ENCODE measurements at regions not wholly inside any gene's neighbourhood (a gene's known extent, or its start where the extent isn't known, plus 50 kb on each side); places are given as distances from the start of the nearest gene placed in this dataset.
"Not testable (repeated sequence)": the region's sequence is repeated elsewhere in the genome, so short reads cannot be mapped to it uniquely, and the experiment has no call there.

GRCh38 chr10:61818251-61818650, 83.2 kb upstream of the ARID5B start:
- H3K36me3 Mint-ChIP-seq = not testable (repeated sequence)

GRCh38 chr10:61819208-61819607, 82.3 kb upstream of the ARID5B start:
- Mint-ChIP-seq H3K27me3 (no peaks in the 10 kb centered on the region), H3K9me3 (no peaks in the 10 kb centered on the region), H3K36me3 (no peaks in the 10 kb centered on the region), H3K27ac (no peak overlapping the region), H3K4me3 (no peak overlapping the region), H3K4me1 (peaks cover 0 to 1% (median 0%) of the 10 kb centered on the region in 3 donors)

More at GRCh38 chr10:61818251-61818650, 83.2 kb upstream of the ARID5B start:
- not testable (repeated sequence) for H3K4me3 Mint-ChIP-seq, H3K27ac Mint-ChIP-seq, H3K9me3 Mint-ChIP-seq, H3K27me3 Mint-ChIP-seq, H3K4me1 Mint-ChIP-seq

GRCh38 chr10:61821153-61821552, 80.3 kb upstream of the ARID5B start:
- Mint-ChIP-seq H3K9me3 (no peaks in the 10 kb centered on the region), H3K36me3 (no peaks in the 10 kb centered on the region), H3K4me1 (peaks cover 0 to 1% (median 0%) of the 10 kb centered on the region in 3 donors), H3K4me3 (no peak overlapping the region), H3K27ac (no peak overlapping the region), H3K27me3 (no peaks in the 10 kb centered on the region)

- Mint-ChIP-seq H3K4me3 (no peak overlapping the region), H3K36me3 (no peaks in the 10 kb centered on the region), H3K4me1 (peaks cover 0 to 1% (median 0%) of the 10 kb centered on the region in 3 donors), H3K9me3 (no peaks in the 10 kb centered on the region), H3K27me3 (no peaks in the 10 kb centered on the region), H3K27ac (no peak overlapping the region)
These were observed 79.8 kb upstream of the ARID5B start for GRCh38 chr10:61821693-61822092.

- H3K27ac Mint-ChIP-seq = no peak overlapping the region
These were observed 79.4 kb upstream of the ARID5B start for GRCh38 chr10:61822096-61822495.

GRCh38 chr10:61822781-61823230, 78.7 kb upstream of the ARID5B start:
- H3K9me3 Mint-ChIP-seq = no peaks in the 10 kb centered on the region

More at GRCh38 chr10:61822096-61822495, 79.4 kb upstream of the ARID5B start:
- H3K27me3 Mint-ChIP-seq = no peaks in the 10 kb centered on the region
- H3K36me3 Mint-ChIP-seq = no peaks in the 10 kb centered on the region
- no peak overlapping the region for H3K4me3 Mint-ChIP-seq
- H3K4me1 Mint-ChIP-seq = peaks cover 0 to 1% (median 0%) of the 10 kb centered on the region in 3 donors
- H3K9me3 Mint-ChIP-seq = no peaks in the 10 kb centered on the region

GRCh38 chr10:61825001-61825400, 76.5 kb upstream of the ARID5B start:
- Mint-ChIP-seq H3K27ac (no peak overlapping the region), H3K9me3 (no peaks in the 10 kb centered on the region), H3K4me1 (peaks cover 0 to 1% (median 0%) of the 10 kb centered on the region in 3 donors), H3K4me3 (no peak overlapping the region), H3K27me3 (no peaks in the 10 kb centered on the region), H3K36me3 (peaks cover 2% of the 10 kb centered on the region)

More at GRCh38 chr10:61822781-61823230, 78.7 kb upstream of the ARID5B start:
- no peaks in the 10 kb centered on the region for H3K27me3 Mint-ChIP-seq
- no peak overlapping the region for H3K27ac Mint-ChIP-seq
- no peak overlapping the region for H3K4me3 Mint-ChIP-seq
- H3K36me3 Mint-ChIP-seq = no peaks in the 10 kb centered on the region
- peaks cover 0 to 1% (median 0%) of the 10 kb centered on the region in 3 donors for H3K4me1 Mint-ChIP-seq

GRCh38 chr10:61825628-61826027, 75.9 kb upstream of the ARID5B start:
- no peaks in the 10 kb centered on the region for H3K4me1 Mint-ChIP-seq
- no peaks in the 10 kb centered on the region for H3K9me3 Mint-ChIP-seq

GRCh38 chr10:61828034-61828433, 73.5 kb upstream of the ARID5B start:
- no peak overlapping the region for H3K4me3 Mint-ChIP-seq
- peaks cover 2% of the 10 kb centered on the region for H3K36me3 Mint-ChIP-seq
- H3K4me1 Mint-ChIP-seq = no peaks in the 10 kb centered on the region
- no peaks in the 10 kb centered on the region for H3K9me3 Mint-ChIP-seq
- H3K27me3 Mint-ChIP-seq = no peaks in the 10 kb centered on the region
- no peak overlapping the region for H3K27ac Mint-ChIP-seq

More at GRCh38 chr10:61825628-61826027, 75.9 kb upstream of the ARID5B start:
- Mint-ChIP-seq H3K36me3 (peaks cover 2% of the 10 kb centered on the region), H3K27ac (no peak overlapping the region), H3K4me3 (no peak overlapping the region), H3K27me3 (no peaks in the 10 kb centered on the region)

- no peak overlapping the region for H3K27ac Mint-ChIP-seq
- no peaks in the 10 kb centered on the region for H3K9me3 Mint-ChIP-seq
- no peak overlapping the region for H3K4me3 Mint-ChIP-seq
- H3K27me3 Mint-ChIP-seq = no peaks in the 10 kb centered on the region
- H3K36me3 Mint-ChIP-seq = peaks cover 2% of the 10 kb centered on the region
- no peaks in the 10 kb centered on the region for H3K4me1 Mint-ChIP-seq
These were observed 72.7 kb upstream of the ARID5B start for GRCh38 chr10:61828788-61829187.

- Mint-ChIP-seq H3K9me3 (no peaks in the 10 kb centered on the region), H3K27ac (no peak overlapping the region), H3K4me3 (no peak overlapping the region), H3K36me3 (peaks cover 2% of the 10 kb centered on the region), H3K27me3 (no peaks in the 10 kb centered on the region), H3K4me1 (peaks cover 0 to 3% (median 1%) of the 10 kb centered on the region in 3 donors)
These were observed 71.2 kb upstream of the ARID5B start for GRCh38 chr10:61830072-61830845.

- H3K4me1 Mint-ChIP-seq = peaks cover 0 to 3% (median 1%) of the 10 kb centered on the region in 3 donors
- H3K27ac Mint-ChIP-seq = no peak overlapping the region
- peaks cover 2% of the 10 kb centered on the region for H3K36me3 Mint-ChIP-seq
- H3K4me3 Mint-ChIP-seq = no peak overlapping the region
- no peaks in the 10 kb centered on the region for H3K27me3 Mint-ChIP-seq
- H3K9me3 Mint-ChIP-seq = no peaks in the 10 kb centered on the region
These were observed 70.6 kb upstream of the ARID5B start for GRCh38 chr10:61830846-61831273.

GRCh38 chr10:61832866-61833481, 68.5 kb upstream of the ARID5B start:
- H3K4me1 Mint-ChIP-seq = peaks cover 0 to 3% (median 1%) of the 10 kb centered on the region in 3 donors
- H3K4me3 Mint-ChIP-seq = no peak overlapping the region
- peaks cover under 1% of the 10 kb centered on the region for H3K36me3 Mint-ChIP-seq

GRCh38 chr10:61834519-61834918, 67.0 kb upstream of the ARID5B start:
- no peaks in the 10 kb centered on the region for H3K27me3 Mint-ChIP-seq
- no peak overlapping the region for H3K27ac Mint-ChIP-seq
- no peaks in the 10 kb centered on the region for H3K9me3 Mint-ChIP-seq
- no peaks in the 10 kb centered on the region for H3K36me3 Mint-ChIP-seq
- peaks cover 0 to 3% (median 1%) of the 10 kb centered on the region in 3 donors for H3K4me1 Mint-ChIP-seq
- H3K4me3 Mint-ChIP-seq = no peak overlapping the region

More at GRCh38 chr10:61832866-61833481, 68.5 kb upstream of the ARID5B start:
- H3K9me3 Mint-ChIP-seq = no peaks in the 10 kb centered on the region
- no peak overlapping the region for H3K27ac Mint-ChIP-seq
- no peaks in the 10 kb centered on the region for H3K27me3 Mint-ChIP-seq

GRCh38 chr10:61835069-61835945, 66.2 kb upstream of the ARID5B start:
- Mint-ChIP-seq H3K9me3 (peaks cover 0 to 2% (median 0%) of the 10 kb centered on the region in 3 donors), H3K4me3 (no peak overlapping the region), H3K27ac (no peak overlapping the region), H3K36me3 (no peaks in the 10 kb centered on the region), H3K4me1 (peaks cover 1 to 4% (median 3%) of the 10 kb centered on the region in 3 donors), H3K27me3 (no peaks in the 10 kb centered on the region)
